Neural cell (in vitro differentiated cells): ENCODE measurements at regions not wholly inside any gene's neighbourhood (a gene's known extent, or its start where the extent isn't known, plus 50 kb on each side); places are given as distances from the start of the nearest gene placed in this dataset.

Experiments used
- H2AFZ ChIP-seq: fragments of 200-600, 300-800 bp; sonication (generic), shearing (Covaris generic); 2 replicates; pipeline ENCODE4 v1.6.0; 2014; ENCODE audit warnings: low read depth, mild to moderate bottlenecking, antibody characterized with exemption, low read length, moderate library complexity
- H3F3A ChIP-seq: fragments of 200-600 bp; shearing (Covaris generic); 2 replicates; pipeline ENCODE4 v1.6.1; 2016; ENCODE audit warnings: mild to moderate bottlenecking, moderate library complexity, mixed read lengths, antibody characterized with exemption, low read length; ENCODE audit not compliant: insufficient read depth, poor library complexity, severe bottlenecking
- H3K27ac ChIP-seq: fragments of 200-600, 300-800 bp; sonication (generic), shearing (Covaris generic); 2 replicates; pipeline ENCODE4 v1.5.1; 2014; ENCODE audit warnings: mild to moderate bottlenecking, low read length, moderate library complexity
- H3K27me3 ChIP-seq: fragments of 300-800, 200-600 bp; sonication (generic), shearing (Covaris generic); 2 replicates; pipeline ENCODE4 v1.6.0; 2014; ENCODE audit warnings: mild to moderate bottlenecking, low read depth, low read length, moderate library complexity; ENCODE audit not compliant: insufficient read depth
- H3K36me3 ChIP-seq: fragments of 300-800, 200-600 bp; sonication (generic), shearing (Covaris generic); 2 replicates; pipeline ENCODE4 v1.5.1; 2014; ENCODE audit warnings: mild to moderate bottlenecking, antibody characterized with exemption, low read length, moderate library complexity; ENCODE audit not compliant: insufficient read depth
- H3K4me2 ChIP-seq: fragments of 300-800, 200-600 bp; sonication (generic), shearing (Covaris generic); 2 replicates; pipeline ENCODE4 v1.6.0; 2014; ENCODE audit warnings: mild to moderate bottlenecking, low read length
- H3K4me3 ChIP-seq: fragments of 300-800, 200-600 bp; sonication (generic), shearing (Covaris generic); 2 replicates; pipeline ENCODE4 v1.5.1; 2014; ENCODE audit warnings: mild to moderate bottlenecking, low read length, moderate library complexity
- H3K79me2 ChIP-seq: fragments of 200-600 bp; shearing (Covaris generic); replicated peaks from 2 replicates; pipeline ENCODE4 v1.6.0; 2014; ENCODE audit warnings: mild to moderate bottlenecking, low read length, moderate library complexity; ENCODE audit not compliant: insufficient read depth
- H3K9ac ChIP-seq: fragments of 300-800, 200-600 bp; sonication (generic), shearing (Covaris generic); 2 replicates; pipeline ENCODE4 v1.6.1; 2016; ENCODE audit warnings: mild to moderate bottlenecking, low read length, mixed read lengths
- H3K9me2 ChIP-seq: fragments of 200-600 bp; shearing (Covaris generic); 2 replicates; pipeline ENCODE4 v1.6.1; 2016; ENCODE audit warnings: mild to moderate bottlenecking, low read length, mixed read lengths; ENCODE audit not compliant: insufficient read depth
- H3K9me3 ChIP-seq: fragments of 200-600, 300-800 bp; sonication (generic), shearing (Covaris generic); 2 replicates; pipeline ENCODE4 v1.6.1; 2016; ENCODE audit warnings: mild to moderate bottlenecking, mixed run types, low read length, moderate library complexity, mixed read lengths
- H4K20me1 ChIP-seq: fragments of 200-600 bp; shearing (Covaris generic); 2 replicates; pipeline ENCODE4 v1.6.1; 2016; ENCODE audit warnings: mild to moderate bottlenecking, mixed run types; ENCODE audit not compliant: insufficient read depth
- CTCF ChIP-seq: fragments of 450-650 bp; IDR thresholded peaks from 2 replicates; pipeline ENCODE4 v1.5.1; 2014; ENCODE audit warnings: antibody characterized with exemption, mild to moderate bottlenecking, moderate library complexity; ENCODE audit not compliant: poor library complexity, severe bottlenecking
- EP300 ChIP-seq: fragments of 450-650 bp; conservative IDR thresholded peaks from 2 replicates; pipeline ENCODE4 v1.6.1; 2014; ENCODE audit warnings: antibody characterized with exemption, mild to moderate bottlenecking, moderate library complexity; ENCODE audit not compliant: poor library complexity, severe bottlenecking
- EZH2 ChIP-seq: fragments of 200-600, 300-800 bp; shearing (Covaris generic), sonication (generic); IDR thresholded peaks from 2 replicates; pipeline ENCODE4 v1.6.1; 2014; ENCODE audit warnings: antibody characterized with exemption, low read length, borderline replicate concordance, mild to moderate bottlenecking; ENCODE audit not compliant: insufficient read depth, poor library complexity, severe bottlenecking
- MXI1 ChIP-seq: fragments of 450-650 bp; conservative IDR thresholded peaks from 2 replicates; pipeline ENCODE4 v1.6.1; 2014; ENCODE audit warnings: antibody characterized with exemption, mild to moderate bottlenecking; ENCODE audit not compliant: poor library complexity, severe bottlenecking
- POLR2AphosphoS5 ChIP-seq: IDR thresholded peaks from 2 replicates; pipeline ENCODE4 v1.6.1; 2012
- RAD21 ChIP-seq: fragments of 450-650 bp; conservative IDR thresholded peaks from 2 replicates; pipeline ENCODE4 v1.6.1; 2014; ENCODE audit warnings: antibody characterized with exemption, mild to moderate bottlenecking, moderate library complexity
- REST ChIP-seq: IDR thresholded peaks from 2 replicates; pipeline ENCODE4 v1.6.1; 2012; ENCODE audit warnings: borderline replicate concordance
- SMC3 ChIP-seq: fragments of 450-650 bp; conservative IDR thresholded peaks from 2 replicates; pipeline ENCODE4 v1.6.1; 2014; ENCODE audit warnings: antibody characterized with exemption, mild to moderate bottlenecking, moderate library complexity; ENCODE audit not compliant: poor library complexity
- TAF1 ChIP-seq: IDR thresholded peaks from 2 replicates; pipeline ENCODE4 v1.6.1; 2012; ENCODE audit warnings: low read depth

- H3K9me2 ChIP-seq, result no peaks in the 10 kb centered on the region
- H3K27ac ChIP-seq, result no peak overlapping the region
- H3K4me2 ChIP-seq, result no peak overlapping the region
- no peak overlapping the region for H3K4me3 ChIP-seq
- no peaks in the 10 kb centered on the region for H3K9me3 ChIP-seq
- no peaks in the 10 kb centered on the region for H3K36me3 ChIP-seq
- TF ChIP-seq EP300 (no peak), RAD21 (no peak), SMC3 (no peak), CTCF (no peak), TAF1 (no peak), MXI1 (no peak)
- no peak overlapping the region for H3K9ac ChIP-seq
- no peaks in the 10 kb centered on the region for H3K79me2 ChIP-seq
- H2AFZ ChIP-seq, result no peak overlapping the region
- no peaks in the 10 kb centered on the region for H3F3A ChIP-seq
- H4K20me1 ChIP-seq, result no peaks in the 10 kb centered on the region
- no peaks in the 10 kb centered on the region for H3K27me3 ChIP-seq
These were observed 755.4 kb upstream of the MDGA2 start for GRCh38 chr14:48430805-48431204.

GRCh38 chr14:48429512-48429911 is 754.1 kb upstream of the MDGA2 start:
- TF ChIP-seq TAF1 (no peak), POLR2AphosphoS5 (no peak), SMC3 (no peak), REST (no peak), MXI1 (no peak), EP300 (no peak), CTCF (no peak), RAD21 (no peak), EZH2 (no peak)
- no peak overlapping the region for H3K9ac ChIP-seq
- H3K9me2 ChIP-seq, result no peaks in the 10 kb centered on the region
- no peaks in the 10 kb centered on the region for H3K36me3 ChIP-seq
- no peaks in the 10 kb centered on the region for H3K9me3 ChIP-seq
- no peak overlapping the region for H3K27ac ChIP-seq
- no peaks in the 10 kb centered on the region for H3K79me2 ChIP-seq
- no peak overlapping the region for H3K4me2 ChIP-seq
- H3K4me3 ChIP-seq, result no peak overlapping the region
- H2AFZ ChIP-seq, result no peak overlapping the region
- no peaks in the 10 kb centered on the region for H3F3A ChIP-seq
- H4K20me1 ChIP-seq, result no peaks in the 10 kb centered on the region
- H3K27me3 ChIP-seq, result no peaks in the 10 kb centered on the region
